ENCODE measurements at regions not wholly inside any gene's neighbourhood (a gene's known extent, or its start where the extent isn't known, plus 50 kb on each side); places are given as distances from the start of the nearest gene placed in this dataset.

DNA sequence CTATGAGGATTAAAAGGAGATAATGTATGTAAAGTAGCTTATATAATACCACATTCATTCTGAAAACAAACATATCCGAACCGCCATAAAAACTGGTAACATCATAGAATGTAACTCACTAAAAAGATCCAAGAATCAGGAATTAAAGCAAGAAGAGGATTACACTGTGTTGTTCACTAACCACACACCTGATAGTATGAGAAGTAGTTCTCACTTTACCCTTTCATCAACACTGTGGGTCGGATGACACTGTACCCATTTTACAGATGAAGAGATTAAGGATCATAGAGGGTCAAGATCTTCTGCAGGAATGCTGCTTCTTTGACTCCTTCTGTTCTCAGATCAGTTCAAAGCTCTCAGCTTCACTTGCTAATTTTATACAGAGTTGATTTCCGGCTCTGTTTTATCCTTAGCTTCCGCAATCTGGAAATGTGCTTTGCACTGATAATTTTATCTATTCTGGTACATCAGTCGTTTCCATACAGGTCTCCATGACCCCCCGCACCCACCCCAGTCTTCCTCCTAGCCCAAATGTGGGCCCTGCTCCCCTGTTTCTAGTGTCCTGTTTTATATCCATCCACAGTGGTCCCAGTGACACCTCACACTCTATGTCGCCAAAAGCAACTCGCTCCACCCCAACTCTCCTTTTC, 288.6 kb upstream of the CCL2 start:
- H3K36me3 Mint-ChIP-seq: no peaks in the 10 kb centered on the region
- no peaks in the 10 kb centered on the region for H4K20me1 ChIP-seq (ENCODE audit: insufficient read depth, low read length)
- H3K27me3 Mint-ChIP-seq (ENCODE audit: low read depth in 3 of 3): peaks cover 2 to 14% (median 10%) of the 10 kb centered on the region in 3 donors
- no peaks in the 10 kb centered on the region for H3K36me3 ChIP-seq (replicated peaks in 1 of 2; ENCODE audit: control insufficient read depth in 1 of 2, insufficient read depth in 2 of 2, low read length in 2 of 2)
- no peak overlapping the region for H3K27ac ChIP-seq (ENCODE audit: low read depth in 1 of 2, low read length in 2 of 2)
- H3K4me1 ChIP-seq (ENCODE audit: control insufficient read depth in 1 of 2, insufficient read depth in 2 of 2, low read length in 2 of 2): peaks cover 45 to 56% of the 10 kb centered on the region in 2 donors
- TF ChIP-seq CTCF (IDR thresholded peaks at IDR 0.05): no peak
- DNase-seq: no peak
- no peaks in the 10 kb centered on the region for H3K9me3 ChIP-seq (replicated peaks in 1 of 2; ENCODE audit: control insufficient read depth in 1 of 2, insufficient read depth in 1 of 2, low read length in 2 of 2)
- no peaks in the 10 kb centered on the region for H3K27me3 ChIP-seq (ENCODE audit: control insufficient read depth in 2 of 2, insufficient read depth in 2 of 2, low read length in 2 of 2)
- H2AFZ ChIP-seq (ENCODE audit: insufficient read depth, low read depth, low read length, poor library complexity, severe bottlenecking): no peak overlapping the region
- H3K4me3 ChIP-seq (replicated peaks in 1 of 3; ENCODE audit: low read depth in 2 of 3, low read length in 3 of 3): no peak overlapping the region
- intact Hi-C loops (cut with micrococcal nuclease): no loop called here
- H3K79me2 ChIP-seq (ENCODE audit: insufficient read depth, low read length): no peaks in the 10 kb centered on the region
- no peak overlapping the region for H3K4me2 ChIP-seq (replicated peaks; ENCODE audit: extremely low read depth, low read length, poor library complexity, severe bottlenecking)
- no peaks in the 10 kb centered on the region for H3K9me3 Mint-ChIP-seq
- peaks cover 75% of the 10 kb centered on the region for H3K4me1 Mint-ChIP-seq
- no peak overlapping the region for H3K4me3 Mint-ChIP-seq
- WGBS (ENCODE audit: insufficient coverage): 34% methylated on average over 6 of the region's 9 CpGs
- no peak overlapping the region for H3K9ac ChIP-seq (ENCODE audit: insufficient read depth, low read length, poor library complexity, severe bottlenecking)
- H3K27ac Mint-ChIP-seq: no peak overlapping the region

DNA sequence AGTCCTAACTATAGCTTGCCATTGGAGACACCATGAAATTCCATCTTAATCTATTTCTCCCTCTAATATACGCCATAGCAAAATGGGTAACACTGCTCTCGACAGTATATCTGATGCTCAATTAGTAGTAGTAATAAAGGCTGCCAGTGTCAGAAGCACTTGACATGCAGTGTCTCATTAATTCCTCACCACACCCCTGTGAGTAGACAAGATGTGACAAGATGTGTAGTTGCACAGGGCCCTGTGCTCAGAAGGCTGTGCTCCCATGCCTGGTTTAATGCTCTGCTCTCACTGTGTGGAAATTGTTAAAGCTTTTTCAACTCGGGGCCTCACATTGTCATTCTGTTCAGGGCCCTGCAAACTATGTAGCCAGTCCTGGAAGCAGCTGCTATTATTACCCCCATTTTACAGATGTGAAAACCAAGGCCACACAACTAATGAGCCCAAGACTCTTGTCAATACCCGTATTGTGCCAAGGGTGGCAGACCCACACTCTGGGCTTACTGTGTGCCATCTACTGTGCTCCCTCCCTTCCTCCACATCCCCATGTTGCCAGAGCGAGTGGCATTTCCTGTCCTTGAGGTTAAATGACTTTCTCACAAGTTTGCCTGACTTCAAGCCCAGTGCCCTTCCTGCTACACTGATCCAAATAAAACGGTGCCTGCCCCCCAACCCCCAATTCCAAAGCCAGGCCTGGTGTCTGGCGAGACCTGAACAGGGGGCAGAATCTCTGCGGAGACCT, 287.3 kb upstream of the CCL2 start:
- Mint-ChIP-seq H3K4me1 (peaks cover 67% of the 10 kb centered on the region), H3K4me3 (peak overlapping the region in 1 of 2 donors; percentile 76), H3K27ac (peak overlapping the region in 3 of 7 donors; percentile 6 to 75 (median 18)), H3K9me3 (no peaks in the 10 kb centered on the region), H3K27me3 (ENCODE audit: low read depth in 3 of 3) (peaks cover 0 to 14% (median 10%) of the 10 kb centered on the region in 3 donors), H3K36me3 (no peaks in the 10 kb centered on the region)
- H3K27ac ChIP-seq (ENCODE audit: low read depth in 1 of 2, low read length in 2 of 2): no peak overlapping the region
- no peaks in the 10 kb centered on the region for H3K36me3 ChIP-seq (replicated peaks in 1 of 2; ENCODE audit: control insufficient read depth in 1 of 2, insufficient read depth in 2 of 2, low read length in 2 of 2)
- H3K27me3 ChIP-seq (ENCODE audit: control insufficient read depth in 2 of 2, insufficient read depth in 2 of 2, low read length in 2 of 2): no peaks in the 10 kb centered on the region
- 12% methylated on average over 6 of the region's 8 CpGs for WGBS (ENCODE audit: insufficient coverage)
- TF ChIP-seq CTCF (IDR thresholded peaks at IDR 0.05): no peak
- no peaks in the 10 kb centered on the region for H3K79me2 ChIP-seq (ENCODE audit: insufficient read depth, low read length)
- H3K4me3 ChIP-seq (replicated peaks in 1 of 3; ENCODE audit: low read depth in 2 of 3, low read length in 3 of 3): no peak overlapping the region
- no peak for DNase-seq
- intact Hi-C loops (cut with micrococcal nuclease): no loop called here
- H2AFZ ChIP-seq (ENCODE audit: insufficient read depth, low read depth, low read length, poor library complexity, severe bottlenecking): peak overlapping the region; percentile 56
- peaks cover 42 to 52% of the 10 kb centered on the region in 2 donors for H3K4me1 ChIP-seq (ENCODE audit: control insufficient read depth in 1 of 2, insufficient read depth in 2 of 2, low read length in 2 of 2)
- no peaks in the 10 kb centered on the region for H3K9me3 ChIP-seq (replicated peaks in 1 of 2; ENCODE audit: control insufficient read depth in 1 of 2, insufficient read depth in 1 of 2, low read length in 2 of 2)
- H4K20me1 ChIP-seq (ENCODE audit: insufficient read depth, low read length): no peaks in the 10 kb centered on the region
- no peak overlapping the region for H3K9ac ChIP-seq (ENCODE audit: insufficient read depth, low read length, poor library complexity, severe bottlenecking)
- H3K4me2 ChIP-seq (replicated peaks; ENCODE audit: extremely low read depth, low read length, poor library complexity, severe bottlenecking): peak overlapping the region; percentile 17

Measured in CD14-positive monocyte (primary cell).